Inflammatory macrophage treated with lipopolysaccharide for 4 hours (primary cell): ENCODE measurements at regions not wholly inside any gene's neighbourhood (a gene's known extent, or its start where the extent isn't known, plus 50 kb on each side); places are given as distances from the start of the nearest gene placed in this dataset.

ENCODE experiments used
- DNase-seq: peaks from one replicate; pipeline ENCODE4 v3.0.0-alpha.2; 2020

DNA sequence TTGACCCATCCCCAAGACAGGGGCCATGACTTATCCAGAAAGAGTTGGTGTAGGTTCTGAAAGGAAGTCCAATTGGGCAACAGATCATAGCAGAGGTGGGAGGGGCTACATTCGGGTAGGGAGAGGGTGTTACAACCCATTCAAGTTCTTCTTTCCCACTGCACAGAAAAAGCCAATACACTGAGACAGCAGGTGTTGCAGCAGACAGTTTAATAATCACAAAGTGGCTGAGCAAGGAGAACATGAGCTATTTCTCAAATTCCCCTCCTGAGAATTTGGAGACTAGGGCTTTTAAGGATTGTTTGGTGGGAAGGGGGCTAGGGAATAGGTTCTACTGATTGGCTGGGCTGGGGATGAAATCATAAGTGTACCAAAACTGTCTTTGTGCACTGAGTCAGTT lies 328.4 kb upstream of the POU3F1 start:
- no peak for DNase-seq

DNA sequence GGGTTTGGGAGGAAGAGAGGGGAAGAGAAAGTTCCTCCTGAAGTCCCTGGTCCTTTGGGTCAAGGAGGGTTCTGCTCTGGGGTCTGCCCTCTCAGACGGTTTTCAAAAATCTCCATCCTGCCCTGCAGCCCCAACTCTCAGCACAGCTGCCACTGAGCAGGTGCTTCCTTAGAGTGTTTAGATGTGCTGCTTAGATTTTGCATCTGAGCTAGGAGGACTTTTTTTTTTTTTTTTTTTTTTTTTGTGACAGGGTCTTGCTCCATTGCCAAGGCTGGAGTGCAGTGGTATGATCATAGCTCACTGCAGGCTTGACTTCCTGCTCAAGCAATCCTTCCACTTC lies 324.9 kb upstream of the POU3F1 start:
- DNase-seq: no peak

DNA sequence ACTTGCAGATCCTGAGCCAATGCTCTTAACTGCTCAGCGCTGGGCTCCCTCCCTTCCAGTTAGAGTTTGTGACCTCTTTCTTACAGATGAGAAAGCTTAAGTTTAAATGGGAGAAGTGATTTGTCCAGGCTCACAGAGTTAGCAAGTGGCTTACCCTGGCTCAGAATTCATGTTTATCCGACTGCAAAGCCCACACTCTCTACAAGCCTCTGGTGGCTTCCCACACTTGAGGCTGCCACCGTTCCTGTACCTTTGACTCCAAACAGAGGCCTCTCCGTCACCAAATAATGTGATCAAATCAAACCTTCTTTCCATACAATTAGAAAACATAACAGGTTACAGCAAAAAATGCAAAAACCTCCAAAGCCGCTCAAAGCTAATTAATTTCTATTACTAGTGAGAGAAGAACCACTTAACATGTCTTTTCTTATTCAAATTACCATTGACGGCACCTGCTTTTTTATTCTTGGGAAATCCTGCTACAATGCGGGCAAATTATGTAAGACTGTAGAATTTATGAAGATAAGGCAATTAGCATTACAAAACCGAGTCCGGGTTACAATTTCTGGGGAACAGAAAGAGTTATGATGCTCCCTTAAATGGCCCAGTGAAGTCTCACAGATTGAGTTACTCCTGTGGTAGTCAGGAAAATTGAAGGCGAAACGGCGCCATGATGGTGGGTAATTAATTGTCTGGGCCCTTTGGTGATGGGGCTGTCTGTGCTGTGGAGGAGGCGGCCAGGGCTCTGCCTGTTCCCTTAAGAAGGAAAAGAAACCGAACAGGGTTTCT lies 324.3 kb upstream of the POU3F1 start:
- DNase-seq: no peak

DNA sequence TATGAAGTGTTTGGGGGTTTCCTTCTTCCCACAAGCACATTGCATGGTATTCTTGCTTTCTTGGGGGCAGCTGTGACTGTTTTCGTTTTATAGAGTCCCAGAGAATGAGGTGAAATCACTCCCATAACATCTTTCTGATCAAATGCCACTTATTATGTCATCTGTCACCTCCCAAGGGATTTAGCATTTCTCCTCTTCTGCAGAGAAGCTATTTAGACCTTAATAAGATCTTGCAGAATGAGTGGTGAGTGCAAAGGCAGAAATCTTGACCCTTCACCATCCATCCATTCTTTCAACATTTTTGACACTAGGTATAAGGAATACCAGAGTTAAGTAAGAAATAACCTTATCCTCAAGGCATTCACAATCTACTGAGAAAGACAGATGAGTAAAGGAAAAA lies 318.6 kb upstream of the POU3F1 start:
- DNase-seq: no peak

DNA sequence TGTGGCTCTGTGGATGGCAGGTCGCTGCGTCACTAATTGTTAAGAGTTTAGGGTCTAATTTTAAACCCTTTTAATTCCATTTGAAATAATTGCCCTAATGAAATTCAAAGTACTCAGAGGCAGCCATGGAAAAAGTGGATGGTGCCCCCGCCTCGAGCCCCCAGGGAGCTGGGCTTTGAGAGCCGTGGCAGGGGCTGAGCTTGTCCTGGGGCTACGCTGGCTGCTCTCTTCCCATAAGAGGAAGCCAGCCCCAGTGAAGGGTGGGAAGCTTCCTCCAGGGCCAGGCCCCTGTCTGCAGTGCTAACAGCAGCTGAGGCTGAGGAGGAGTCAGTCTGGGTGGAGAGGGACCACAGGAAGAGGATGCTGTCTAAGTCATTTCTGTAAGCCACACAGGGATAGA lies 315.0 kb upstream of the POU3F1 start:
- DNase-seq: no peak

DNA sequence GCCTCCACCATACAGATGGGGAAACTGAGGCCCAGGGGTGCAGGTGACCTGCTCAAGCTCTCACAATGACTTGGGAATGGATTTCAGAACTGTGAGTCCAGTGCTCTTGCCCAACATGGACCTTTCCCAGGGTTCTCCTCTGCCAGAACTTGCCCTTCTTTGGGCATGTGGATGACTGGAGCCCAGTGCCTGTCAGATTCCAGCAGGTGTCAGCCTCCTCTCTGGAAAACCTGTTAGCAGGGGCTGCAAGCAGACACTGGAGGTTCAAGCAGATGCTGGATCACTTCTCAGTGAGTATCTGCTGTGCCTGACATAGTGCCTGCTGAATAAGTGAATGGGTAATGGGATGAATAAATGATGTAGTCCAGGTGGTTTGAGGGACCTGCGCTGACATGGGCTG lies 314.2 kb upstream of the POU3F1 start:
- DNase-seq: no peak

DNA sequence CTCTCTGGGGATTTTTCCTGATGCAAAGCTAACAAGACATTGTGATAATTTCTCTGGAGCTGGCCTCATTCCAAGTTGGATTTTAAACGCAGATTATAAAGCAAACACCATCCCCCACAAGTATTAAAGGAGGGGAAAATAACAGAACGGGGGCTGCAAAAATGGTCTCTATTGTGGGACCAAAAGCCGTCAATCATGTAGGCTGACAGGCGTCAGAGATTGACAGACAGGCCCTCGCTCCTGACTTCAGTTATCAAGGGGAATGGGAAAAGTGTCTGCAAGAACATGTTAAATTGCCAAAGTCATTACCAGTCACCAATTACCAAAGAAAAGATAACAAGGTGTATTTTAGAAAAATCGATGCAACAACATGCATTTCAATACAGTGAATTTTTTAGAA lies 307.4 kb upstream of the POU3F1 start:
- DNase-seq: no peak

DNA sequence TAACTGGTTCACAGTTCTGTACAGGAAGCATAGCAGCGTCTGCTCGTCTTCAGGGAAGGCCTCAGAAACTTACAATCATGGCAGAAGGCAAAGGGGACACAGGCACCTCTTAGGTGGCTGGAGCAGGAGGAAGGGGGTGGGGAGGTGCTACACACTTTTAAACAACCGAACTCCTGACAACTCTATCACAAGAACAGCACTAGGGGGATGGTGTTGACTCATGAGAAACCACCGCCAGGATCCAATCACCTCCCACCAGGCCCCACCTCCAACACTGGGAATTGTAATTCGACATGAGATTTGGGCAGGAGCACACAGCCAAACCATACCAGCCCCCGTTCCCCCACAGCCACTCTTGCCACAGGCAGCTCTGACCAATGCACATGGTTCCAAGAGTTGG lies 306.3 kb upstream of the POU3F1 start:
- DNase-seq: no peak

DNA sequence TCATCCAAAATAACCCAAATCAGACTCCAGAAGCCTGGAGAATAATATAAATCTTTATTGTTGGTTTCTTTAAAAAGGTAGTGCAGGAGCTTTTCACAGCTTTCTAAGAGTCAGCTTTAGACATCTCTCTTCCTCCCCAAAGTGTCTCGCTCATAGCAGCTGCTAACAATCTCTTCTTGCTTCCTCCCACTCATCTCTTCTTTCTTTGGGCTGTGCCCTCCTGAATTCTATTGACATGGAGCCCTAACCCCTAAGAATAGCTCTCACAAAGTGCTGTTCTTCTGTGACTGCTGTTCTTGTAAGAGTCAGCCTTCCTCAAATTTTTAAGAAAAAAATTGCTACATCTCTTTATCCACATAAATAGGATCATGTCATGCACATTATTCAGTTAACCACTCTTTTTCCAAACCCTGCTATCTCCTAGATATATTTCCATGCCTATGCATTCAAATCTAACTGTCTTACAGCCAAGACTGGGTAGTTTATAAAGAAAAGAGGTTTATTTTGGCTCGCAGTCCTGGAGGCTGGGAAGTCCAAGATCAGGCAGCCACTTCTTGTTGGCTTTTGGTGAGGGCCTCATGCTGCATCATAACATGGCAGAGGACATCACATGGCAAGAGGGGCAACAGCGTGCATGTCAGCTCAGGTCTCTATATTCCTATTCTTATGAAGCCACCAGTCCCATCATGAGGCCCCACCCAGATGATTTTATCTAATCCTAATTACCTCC lies 301.0 kb upstream of the POU3F1 start:
- DNase-seq: no peak

DNA sequence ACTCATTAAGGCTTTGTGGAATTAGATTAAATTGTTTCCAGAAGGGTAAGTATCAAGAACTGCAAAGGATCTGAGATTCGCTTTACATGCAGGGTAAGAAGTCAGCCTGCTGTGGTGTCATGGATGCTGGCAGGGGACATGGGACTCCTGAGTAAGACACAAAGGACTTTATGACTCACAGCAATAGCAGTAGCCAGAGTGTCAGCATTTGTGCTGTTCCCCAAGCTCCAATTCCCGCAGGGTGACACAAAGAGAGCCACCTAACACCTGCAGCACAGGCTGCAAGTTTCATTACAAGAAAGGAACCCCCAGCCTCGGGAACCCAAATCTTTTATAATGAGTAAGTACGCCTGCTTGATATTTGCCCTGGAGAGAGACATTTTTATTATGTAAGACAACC lies 298.1 kb upstream of the POU3F1 start:
- DNase-seq: no peak

DNA sequence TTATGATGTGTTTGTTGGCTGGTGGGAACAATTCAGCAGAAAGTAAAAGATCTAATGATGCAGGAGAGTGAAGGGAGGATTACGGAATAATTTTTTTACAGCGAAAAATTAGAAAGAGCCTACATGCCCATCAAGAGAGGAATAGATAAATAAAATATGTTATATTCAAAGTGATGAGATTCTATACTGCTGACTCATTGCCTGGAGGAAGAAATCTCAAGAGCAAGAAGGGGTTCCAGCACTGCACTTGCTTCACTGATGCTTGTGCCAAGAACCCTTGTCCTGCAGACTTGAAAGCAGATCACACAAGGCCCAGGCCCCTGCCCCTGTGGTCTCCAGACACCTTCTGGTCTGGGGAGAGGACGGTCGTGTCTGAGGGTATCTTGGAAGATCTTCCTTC lies 295.1 kb upstream of the POU3F1 start:
- DNase-seq: no peak

DNA sequence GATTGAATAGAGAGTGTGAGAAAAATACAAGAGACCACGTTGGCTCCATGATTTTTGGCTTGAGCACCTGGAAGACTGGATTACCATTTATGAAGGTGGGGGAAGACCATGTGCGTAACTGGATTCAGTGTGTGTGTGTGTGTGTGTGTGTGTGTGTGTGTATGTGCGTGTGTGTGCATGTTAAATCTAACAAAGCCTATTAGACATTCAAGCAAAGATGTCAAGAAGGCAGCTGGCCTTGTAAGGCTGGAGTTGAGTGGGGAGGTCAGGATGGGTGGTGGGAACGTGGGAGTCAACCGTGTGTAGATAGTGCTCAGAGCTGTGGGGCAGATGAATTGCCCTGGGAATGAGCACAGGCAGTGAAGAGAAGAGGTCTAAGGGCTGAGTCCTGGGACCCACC lies 293.8 kb upstream of the POU3F1 start:
- DNase-seq: no peak

DNA sequence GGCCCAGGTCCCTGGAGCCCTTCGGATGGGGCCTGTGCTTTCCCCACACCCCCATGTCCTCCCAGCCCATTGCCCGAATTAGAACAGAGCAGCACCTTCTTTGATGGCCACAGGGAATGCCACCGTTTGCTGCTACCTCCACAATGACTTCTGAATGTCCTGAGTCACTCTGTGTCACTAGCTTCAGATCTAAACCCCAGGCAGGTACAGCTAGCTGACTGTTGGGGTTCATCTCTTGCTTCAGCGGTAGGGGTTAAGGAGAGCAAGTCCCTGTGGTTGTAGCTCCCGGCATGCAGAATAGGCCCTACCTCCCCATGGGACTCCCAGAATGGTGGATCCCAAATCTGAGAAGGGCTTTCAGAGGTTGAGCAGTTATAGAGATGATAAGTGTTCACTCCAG lies 291.1 kb upstream of the POU3F1 start:
- DNase-seq: no peak

DNA sequence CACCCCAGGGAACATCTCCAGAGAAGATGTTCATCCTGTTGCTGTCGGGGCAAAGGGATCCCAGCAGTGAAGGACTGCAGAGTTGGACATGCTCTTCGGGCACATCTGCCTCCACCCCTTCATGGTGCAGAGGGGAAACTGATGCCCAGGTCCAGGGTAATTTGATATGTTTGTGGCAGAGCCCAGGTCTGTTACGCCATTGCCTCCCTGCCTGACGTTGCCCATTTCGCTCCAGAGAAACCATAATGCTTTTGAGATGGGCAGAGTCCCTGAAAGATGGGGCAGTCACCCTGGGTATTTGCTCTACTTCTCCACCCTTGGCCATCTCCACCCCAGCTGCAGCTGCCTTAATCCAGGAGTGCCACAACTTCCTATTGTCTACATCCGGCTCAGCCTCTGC lies 290.4 kb upstream of the POU3F1 start:
- no peak for DNase-seq

DNA sequence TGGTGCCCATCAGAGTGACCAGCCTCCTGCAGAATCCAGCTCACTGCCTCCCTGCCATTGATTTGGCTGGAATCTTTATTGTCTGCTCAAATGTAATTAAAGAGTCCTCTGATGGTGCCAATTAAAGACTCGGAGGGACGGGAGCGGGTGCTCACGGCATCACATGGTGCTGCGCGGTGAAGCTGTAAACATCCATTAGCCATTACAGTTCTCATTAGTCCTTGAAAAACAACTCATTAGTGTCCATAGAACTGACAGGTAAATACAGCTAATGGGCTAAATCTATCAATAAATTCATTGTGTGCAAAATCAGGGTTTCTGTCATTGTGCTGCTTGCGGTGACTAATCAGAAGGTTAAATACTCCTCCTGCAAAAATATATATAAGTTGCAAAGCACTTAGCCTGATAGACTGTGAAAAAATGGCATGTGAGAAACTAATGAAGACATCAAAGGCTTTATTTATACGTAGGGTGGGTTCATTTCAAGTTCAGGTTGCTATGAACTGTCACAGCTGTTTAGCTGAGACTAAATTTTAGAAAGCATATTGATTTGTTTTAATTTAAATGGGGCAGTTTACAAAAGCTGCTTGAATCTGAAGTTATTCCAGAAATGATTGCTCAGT lies 289.8 kb upstream of the POU3F1 start:
- no peak for DNase-seq

DNA sequence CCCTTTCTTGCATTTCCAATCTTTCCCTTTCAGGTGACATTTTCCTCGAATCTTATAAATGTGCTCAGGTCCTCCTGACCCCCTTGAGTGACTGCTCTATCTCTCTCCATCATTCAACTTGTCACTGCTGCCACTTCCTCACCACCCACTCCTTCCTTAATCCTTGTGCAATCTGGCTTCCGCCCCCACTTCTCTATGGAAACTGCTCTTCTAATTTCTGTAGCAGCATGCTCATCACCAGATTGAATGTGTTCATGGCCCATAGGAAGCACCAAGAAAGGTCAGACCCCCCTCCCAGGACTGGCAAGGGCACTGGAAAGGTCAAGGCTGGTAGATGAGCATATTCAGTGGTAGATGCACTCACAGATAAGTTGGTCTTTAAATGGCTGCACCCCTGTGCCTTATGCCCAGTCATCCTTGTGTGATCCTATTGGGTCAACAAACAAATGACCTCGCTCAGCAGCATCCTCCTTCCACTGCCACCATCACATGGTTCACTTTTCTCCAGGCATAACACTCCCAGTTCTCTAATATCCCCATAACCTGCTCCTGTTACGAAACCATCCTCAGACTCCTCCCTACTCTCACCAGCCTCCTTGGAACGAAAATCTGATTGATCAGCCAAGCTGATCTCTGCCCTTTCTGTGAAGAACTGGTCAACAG lies 288.5 kb upstream of the POU3F1 start:
- DNase-seq: peak; percentile 87

DNA sequence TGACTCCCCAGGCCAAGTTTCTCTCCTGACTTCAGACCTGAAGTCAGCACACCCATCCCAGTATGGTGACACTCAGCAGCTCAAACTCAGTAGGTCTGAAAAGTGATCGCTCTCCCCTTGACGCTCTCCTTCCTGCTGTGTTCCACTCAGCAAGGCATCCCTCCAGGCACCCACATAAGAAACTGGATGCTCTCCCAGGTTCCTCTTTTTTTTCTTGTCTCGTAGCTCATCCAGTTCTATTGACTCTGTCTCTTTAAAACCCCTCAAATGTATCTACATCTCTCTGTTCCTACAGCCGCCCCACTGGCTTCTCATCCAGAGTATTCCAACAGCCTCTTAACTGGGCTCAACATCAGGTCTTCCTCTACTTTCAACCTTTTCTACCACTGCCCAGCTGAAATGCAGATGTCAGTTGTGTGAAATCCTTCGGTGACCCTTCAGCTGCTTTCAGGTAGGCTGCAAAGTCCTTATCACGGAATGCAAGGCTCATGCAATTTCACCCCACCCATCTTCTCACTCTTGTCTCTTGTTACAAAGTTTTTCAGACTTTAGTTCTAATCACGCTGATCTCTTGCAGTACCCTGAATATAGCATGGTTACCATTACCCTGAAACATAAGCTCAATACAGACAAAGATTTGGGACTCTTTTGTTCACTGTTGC lies 286.2 kb upstream of the POU3F1 start:
- DNase-seq: peak; percentile 27

DNA sequence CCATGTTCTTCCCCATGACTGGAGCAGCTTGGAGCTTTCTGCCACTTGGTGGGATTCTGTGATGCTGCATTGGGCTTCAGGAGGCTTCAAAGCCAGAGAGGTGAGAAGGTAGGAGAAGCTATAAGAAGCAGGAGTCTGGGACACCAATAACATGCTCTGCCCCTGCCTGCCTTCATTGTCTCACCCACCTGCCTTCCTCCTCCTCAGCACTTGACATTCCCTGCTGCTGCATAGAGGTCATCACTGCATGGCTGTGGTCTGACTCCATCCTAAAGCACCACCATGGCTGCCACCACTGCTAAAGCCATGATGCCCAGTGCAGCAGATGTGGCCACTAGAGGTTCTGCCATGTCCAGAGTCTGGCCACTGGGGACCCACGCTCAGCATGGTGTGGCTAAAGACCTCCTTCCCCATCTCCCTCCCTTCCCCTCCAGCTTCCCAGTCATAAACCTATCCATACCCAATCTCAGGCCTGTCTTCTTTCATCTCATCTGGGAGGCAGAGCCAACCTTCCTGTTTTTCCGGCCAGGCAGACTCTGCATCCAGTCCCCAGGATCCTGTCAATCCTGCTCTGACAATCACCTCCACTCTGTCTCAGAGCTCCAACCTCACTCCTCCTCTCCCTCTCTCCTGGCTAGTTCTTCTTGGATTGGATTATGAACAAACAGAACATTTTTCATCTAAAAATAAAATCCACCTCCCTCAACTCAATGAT lies 285.1 kb upstream of the POU3F1 start:
- no peak for DNase-seq

DNA sequence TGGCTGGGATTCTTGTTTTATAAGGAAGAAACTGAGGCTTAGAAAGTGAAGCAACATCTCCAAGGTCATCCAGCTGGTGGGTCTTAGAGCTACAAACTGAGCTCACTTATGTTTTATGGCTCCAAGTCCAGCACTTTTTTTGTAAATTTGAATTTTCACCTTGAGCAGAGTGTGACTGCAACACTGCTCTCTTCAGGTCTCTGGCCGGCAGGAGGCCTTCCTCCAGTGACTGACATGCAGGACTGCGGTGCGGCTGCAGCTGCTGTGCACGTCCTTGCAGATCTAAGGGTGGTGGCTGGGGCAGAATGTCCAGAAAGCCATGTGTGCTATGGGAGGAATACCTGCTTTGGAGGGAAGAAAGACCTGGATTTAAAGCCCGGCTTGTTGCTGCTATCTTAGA lies 284.2 kb upstream of the POU3F1 start:
- DNase-seq: no peak

DNA sequence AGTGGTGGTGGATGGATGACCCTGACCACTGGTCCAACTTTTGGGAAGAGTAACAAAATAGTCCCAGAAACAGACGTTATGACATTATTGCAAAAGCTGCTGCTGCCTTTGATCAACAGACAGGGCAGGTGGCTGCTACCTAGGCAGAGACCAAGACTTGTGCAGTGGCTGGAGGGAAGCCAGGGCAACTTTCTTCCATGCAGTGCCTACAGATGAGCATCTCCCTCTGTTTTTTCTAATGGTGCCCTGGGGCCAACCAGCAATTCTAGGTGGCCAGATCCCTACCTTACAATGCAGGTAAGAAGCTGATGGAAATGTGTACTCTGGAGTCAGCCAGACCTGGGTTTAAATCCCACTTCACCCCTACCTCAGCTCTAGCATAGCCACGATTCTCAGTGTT lies 283.1 kb upstream of the POU3F1 start:
- DNase-seq: no peak

DNA sequence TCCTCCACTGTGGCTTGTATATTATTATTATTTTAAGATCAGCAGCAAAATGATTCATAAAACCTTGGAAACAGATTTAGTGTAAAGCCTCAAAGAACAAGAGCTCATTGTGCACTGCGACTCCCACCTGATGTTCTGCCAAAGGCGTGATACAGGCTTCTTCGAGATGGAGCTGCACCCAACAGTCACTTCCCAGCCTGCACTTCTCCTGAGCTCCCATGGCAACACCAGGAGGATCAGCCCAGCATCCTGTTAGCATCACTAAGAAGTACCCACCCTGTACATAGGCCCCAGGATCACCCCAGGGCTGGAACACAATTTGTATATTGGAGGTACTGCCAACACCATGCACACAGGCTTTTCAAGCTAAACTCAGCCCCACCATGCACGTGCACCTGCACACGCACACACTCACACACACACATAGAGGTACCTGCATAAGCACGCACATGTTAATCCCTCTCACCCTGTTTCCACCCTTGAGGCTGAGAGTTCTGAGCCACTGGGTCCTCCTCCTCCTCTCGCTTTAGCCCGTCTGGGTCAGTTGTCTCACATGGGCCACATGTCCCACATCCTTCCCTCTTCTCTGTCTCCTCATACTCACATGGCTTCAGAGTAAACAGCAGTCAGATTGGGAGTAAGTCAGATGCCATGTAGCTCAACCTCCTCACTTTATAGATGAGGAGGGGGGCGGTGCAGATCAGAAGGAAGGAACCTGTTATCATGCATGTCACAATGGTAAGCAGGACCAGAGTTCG lies 281.9 kb upstream of the POU3F1 start:
- DNase-seq: no peak

DNA sequence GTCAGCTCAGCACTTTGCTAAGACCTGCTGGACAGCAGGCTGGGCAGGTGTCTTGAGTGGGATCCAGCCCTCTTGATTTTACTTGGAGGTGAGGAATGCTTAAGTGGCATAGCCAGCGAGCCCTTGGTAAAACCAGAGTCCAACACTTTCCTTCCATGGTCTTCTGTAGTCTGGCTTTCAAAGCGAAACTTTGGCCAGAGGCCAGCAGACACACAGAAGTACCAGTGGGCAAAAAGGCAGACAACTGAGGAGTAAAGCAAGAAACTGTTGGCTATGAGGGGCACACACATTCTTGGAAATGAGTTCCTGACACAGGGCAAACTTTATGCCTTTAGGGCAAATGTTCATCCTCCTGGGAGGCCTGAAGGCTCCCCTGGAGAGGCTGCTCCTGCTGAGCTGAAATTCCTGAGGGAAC lies 281.0 kb upstream of the POU3F1 start:
- DNase-seq: no peak
